ENCODE measurements at regions not wholly inside any gene's neighbourhood (a gene's known extent, or its start where the extent isn't known, plus 50 kb on each side); places are given as distances from the start of the nearest gene placed in this dataset.

DNA sequence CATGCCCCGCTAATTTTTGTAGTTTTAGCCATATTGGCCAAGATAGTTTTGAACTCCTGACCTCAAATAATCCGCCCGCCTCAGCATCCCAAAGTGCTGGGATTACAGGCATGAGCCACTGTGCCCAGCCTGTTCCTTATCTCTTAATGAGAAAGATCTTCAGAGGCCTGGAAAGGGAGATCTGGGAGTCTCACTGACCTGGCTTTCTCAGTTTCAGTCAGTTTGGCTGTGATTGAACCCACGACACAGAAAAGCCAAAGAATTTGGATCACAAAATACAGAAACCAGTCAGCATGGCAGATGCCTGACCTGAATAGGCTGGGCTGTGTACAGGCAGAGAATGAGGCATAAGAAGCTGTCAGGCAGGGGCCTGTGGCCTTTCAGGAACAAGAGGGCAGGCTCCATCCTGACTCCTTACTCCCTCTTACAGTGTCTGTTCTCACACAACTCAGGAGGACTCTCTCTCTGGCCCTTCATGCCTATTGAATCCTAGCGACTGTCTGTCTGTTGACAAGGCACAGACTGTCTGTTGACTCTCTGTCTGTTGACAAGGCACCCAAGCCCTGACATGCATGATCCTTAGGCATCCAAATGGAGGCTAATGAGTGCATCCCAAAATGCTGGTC, 366.5 kb upstream of the CCDC196 start:
- H3K4me3 ChIP-seq (ENCODE audit: low read length): no peak overlapping the region
- H3K36me3 ChIP-seq (ENCODE audit: control insufficient read depth, insufficient read depth, low read length, severe bottlenecking): no peaks in the 10 kb centered on the region
- no peaks in the 10 kb centered on the region for H3K9me3 ChIP-seq (ENCODE audit: control insufficient read depth, low read length)
- no peak overlapping the region for H3K9ac ChIP-seq (ENCODE audit: low read length)
- DNase-seq (ENCODE audit: low read depth): no peak
- peaks cover 8% of the 10 kb centered on the region for H3K4me1 ChIP-seq (ENCODE audit: control insufficient read depth, insufficient read depth, low read length)
- H3K27me3 ChIP-seq (replicated peaks; ENCODE audit: control insufficient read depth, insufficient read depth, low read length): no peaks in the 10 kb centered on the region

DNA sequence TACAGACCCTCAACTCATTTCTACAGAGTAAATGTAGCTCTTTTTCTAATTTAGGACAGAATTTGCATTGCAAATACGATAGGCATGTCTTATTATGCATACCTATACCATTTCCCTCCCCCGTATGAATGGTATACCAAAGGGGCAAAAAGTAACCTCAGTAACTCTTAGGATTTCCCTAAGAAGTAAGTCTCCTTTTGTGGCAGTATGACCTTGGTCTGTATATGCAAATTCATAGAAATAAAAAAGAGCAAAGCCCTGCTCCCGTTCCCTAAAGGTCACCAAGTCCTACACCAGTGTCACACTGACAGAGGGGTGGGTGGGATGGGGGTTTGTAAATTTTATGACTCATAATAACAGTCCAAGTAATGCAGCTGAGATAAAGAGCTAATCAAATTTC, 365.8 kb upstream of the CCDC196 start:
- Histone ChIP-seq H3K4me1 (ENCODE audit: control insufficient read depth, insufficient read depth, low read length) (peaks cover 11% of the 10 kb centered on the region), H3K4me3 (ENCODE audit: low read length) (no peak overlapping the region), H3K36me3 (ENCODE audit: control insufficient read depth, insufficient read depth, low read length, severe bottlenecking) (no peaks in the 10 kb centered on the region), H3K9me3 (ENCODE audit: control insufficient read depth, low read length) (no peaks in the 10 kb centered on the region), H3K9ac (ENCODE audit: low read length) (no peak overlapping the region), H3K27me3 (replicated peaks; ENCODE audit: control insufficient read depth, insufficient read depth, low read length) (no peaks in the 10 kb centered on the region)
- no peak for DNase-seq (ENCODE audit: low read depth)

DNA sequence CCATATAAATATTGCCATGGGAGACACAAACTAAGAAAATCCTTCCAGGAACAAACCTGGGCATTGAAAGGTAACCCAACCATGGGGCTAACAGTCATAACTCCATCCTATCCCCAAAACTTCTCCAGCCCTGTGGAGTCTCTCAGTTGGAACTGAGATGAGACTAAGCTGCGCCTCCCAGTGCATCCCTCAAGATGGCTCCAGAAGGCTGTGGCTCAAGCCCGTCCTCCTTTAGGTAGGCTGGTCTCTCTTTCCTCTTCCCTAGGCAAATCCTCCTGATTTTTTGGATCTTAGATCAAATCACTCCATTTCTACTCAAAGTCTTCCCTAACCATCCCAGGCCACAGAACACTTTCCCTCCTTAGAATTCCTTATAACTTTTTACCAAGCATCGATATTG, 364.3 kb upstream of the CCDC196 start:
- peaks cover 9% of the 10 kb centered on the region for H3K4me1 ChIP-seq (ENCODE audit: control insufficient read depth, insufficient read depth, low read length)
- no peak overlapping the region for H3K4me3 ChIP-seq (ENCODE audit: low read length)
- H3K9me3 ChIP-seq (ENCODE audit: control insufficient read depth, low read length): no peaks in the 10 kb centered on the region
- DNase-seq (ENCODE audit: low read depth): no peak
- no peaks in the 10 kb centered on the region for H3K27me3 ChIP-seq (replicated peaks; ENCODE audit: control insufficient read depth, insufficient read depth, low read length)
- no peaks in the 10 kb centered on the region for H3K36me3 ChIP-seq (ENCODE audit: control insufficient read depth, insufficient read depth, low read length, severe bottlenecking)
- H3K9ac ChIP-seq (ENCODE audit: low read length): no peak overlapping the region

DNA sequence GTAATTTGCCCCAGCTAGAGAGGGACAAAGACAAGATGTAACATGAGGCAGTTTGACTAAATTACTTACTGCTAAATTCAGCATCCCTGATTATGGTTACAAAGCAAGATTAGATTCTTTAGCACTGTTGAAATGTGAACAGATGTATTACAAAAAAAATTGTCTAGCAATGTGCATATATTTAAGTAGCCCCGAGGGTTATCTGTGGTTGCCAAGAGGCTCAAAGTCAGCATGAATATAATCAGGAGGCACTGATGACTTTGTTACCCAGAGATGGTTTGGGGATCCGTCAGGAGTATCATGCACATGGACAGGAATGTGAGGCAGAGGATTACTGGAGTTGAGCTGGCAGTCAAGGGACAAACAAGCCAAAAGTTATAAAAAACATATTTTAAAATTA, 356.9 kb upstream of the CCDC196 start:
- no peak for DNase-seq (ENCODE audit: low read depth)
- H3K27me3 ChIP-seq (replicated peaks; ENCODE audit: control insufficient read depth, insufficient read depth, low read length): no peaks in the 10 kb centered on the region
- no peak overlapping the region for H3K4me3 ChIP-seq (ENCODE audit: low read length)
- peaks cover 6% of the 10 kb centered on the region for H3K4me1 ChIP-seq (ENCODE audit: control insufficient read depth, insufficient read depth, low read length)
- no peaks in the 10 kb centered on the region for H3K9me3 ChIP-seq (ENCODE audit: control insufficient read depth, low read length)
- H3K9ac ChIP-seq (ENCODE audit: low read length): no peak overlapping the region
- H3K36me3 ChIP-seq (ENCODE audit: control insufficient read depth, insufficient read depth, low read length, severe bottlenecking): no peaks in the 10 kb centered on the region

DNA sequence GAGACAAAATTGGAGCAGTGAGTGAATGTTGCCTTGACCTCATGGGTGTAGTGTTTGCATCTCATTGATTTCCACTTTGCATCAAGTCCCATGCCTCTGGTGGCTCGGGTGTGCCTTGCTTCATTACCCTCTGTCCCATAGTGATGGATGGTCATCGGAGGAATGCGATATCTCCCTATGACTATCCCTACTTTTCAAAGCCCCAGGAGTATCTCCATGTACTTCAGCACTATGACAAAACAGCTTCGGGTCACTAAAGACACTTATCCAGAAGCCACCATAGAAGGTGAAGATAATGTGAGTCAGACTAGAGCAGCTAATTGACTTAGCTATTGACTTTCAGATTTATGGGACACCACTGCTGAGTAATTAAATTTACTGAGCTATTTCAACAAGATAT, 355.1 kb upstream of the CCDC196 start:
- Histone ChIP-seq H3K9ac (ENCODE audit: low read length) (no peak overlapping the region), H3K4me3 (ENCODE audit: low read length) (no peak overlapping the region), H3K27me3 (replicated peaks; ENCODE audit: control insufficient read depth, insufficient read depth, low read length) (no peaks in the 10 kb centered on the region), H3K9me3 (ENCODE audit: control insufficient read depth, low read length) (no peaks in the 10 kb centered on the region), H3K36me3 (ENCODE audit: control insufficient read depth, insufficient read depth, low read length, severe bottlenecking) (no peaks in the 10 kb centered on the region), H3K4me1 (ENCODE audit: control insufficient read depth, insufficient read depth, low read length) (no peaks in the 10 kb centered on the region)
- no peak for DNase-seq (ENCODE audit: low read depth)

DNA sequence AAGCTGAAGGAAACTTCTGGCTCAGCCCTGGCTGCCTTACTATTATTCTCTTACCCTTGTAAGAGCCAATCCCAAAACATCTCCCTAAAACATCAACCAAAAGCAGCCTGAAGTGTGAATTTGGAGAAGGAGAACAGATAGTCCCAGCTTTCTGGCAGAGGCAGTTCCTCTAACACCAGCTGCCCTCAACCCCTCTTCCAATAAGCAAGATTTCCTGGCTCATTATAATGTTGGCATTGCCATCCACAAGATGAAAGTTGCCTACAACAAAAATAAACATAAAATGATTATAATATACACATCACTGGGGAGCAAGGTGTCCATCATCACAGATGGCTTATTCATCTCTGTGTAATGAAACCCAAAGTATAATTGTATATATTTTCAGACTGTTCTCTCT, 352.5 kb upstream of the CCDC196 start:
- Histone ChIP-seq H3K27me3 (replicated peaks; ENCODE audit: control insufficient read depth, insufficient read depth, low read length) (no peaks in the 10 kb centered on the region), H3K9ac (ENCODE audit: low read length) (no peak overlapping the region), H3K4me3 (ENCODE audit: low read length) (no peak overlapping the region), H3K9me3 (ENCODE audit: control insufficient read depth, low read length) (no peaks in the 10 kb centered on the region), H3K36me3 (ENCODE audit: control insufficient read depth, insufficient read depth, low read length, severe bottlenecking) (no peaks in the 10 kb centered on the region), H3K4me1 (ENCODE audit: control insufficient read depth, insufficient read depth, low read length) (no peaks in the 10 kb centered on the region)
- DNase-seq (ENCODE audit: low read depth): no peak

DNA sequence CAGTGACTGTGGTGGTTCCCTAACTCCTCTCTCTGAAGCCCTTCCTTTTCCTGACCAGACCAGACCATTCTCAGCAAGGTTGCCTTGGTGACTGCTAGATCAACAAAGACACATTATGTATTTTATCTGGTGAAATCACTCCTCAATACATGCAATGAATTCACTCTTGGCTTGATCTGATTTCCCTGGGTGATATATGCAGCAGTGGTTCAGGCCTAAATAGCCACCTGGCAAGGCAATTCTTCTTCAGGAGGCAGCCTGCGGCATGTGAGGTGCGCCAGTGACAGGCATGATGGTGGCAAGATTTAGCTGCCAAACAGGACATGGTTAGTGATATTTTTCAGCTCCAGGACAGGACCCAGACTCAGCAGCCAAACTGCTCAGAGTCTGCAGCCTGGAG, 350.3 kb upstream of the CCDC196 start:
- Histone ChIP-seq H3K9me3 (ENCODE audit: control insufficient read depth, low read length) (no peaks in the 10 kb centered on the region), H3K4me3 (ENCODE audit: low read length) (no peak overlapping the region), H3K4me1 (ENCODE audit: control insufficient read depth, insufficient read depth, low read length) (peaks cover 8% of the 10 kb centered on the region), H3K9ac (ENCODE audit: low read length) (no peak overlapping the region), H3K27me3 (replicated peaks; ENCODE audit: control insufficient read depth, insufficient read depth, low read length) (no peaks in the 10 kb centered on the region), H3K36me3 (ENCODE audit: control insufficient read depth, insufficient read depth, low read length, severe bottlenecking) (no peaks in the 10 kb centered on the region)
- no peak for DNase-seq (ENCODE audit: low read depth)

DNA sequence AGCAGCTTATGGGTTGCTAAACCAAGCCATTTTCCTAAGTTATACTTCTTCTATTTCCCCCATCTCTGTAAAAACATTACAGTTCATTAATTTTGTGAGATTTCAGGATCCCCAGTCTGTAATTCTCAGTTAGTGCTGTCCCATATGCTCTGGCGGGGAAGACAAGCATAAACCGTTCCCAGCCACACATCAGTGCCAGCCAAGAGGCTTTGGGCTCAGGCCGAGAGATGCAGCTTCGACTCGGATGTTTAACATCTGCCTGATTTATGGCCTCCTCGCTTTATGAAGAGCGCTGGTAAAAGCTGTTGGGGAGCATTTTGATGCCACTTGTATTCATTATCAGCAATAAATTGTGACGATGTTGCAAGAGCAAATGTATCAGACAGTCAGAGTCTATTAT, 349.1 kb upstream of the CCDC196 start:
- Histone ChIP-seq H3K36me3 (ENCODE audit: control insufficient read depth, insufficient read depth, low read length, severe bottlenecking) (no peaks in the 10 kb centered on the region), H3K9ac (ENCODE audit: low read length) (no peak overlapping the region), H3K27me3 (replicated peaks; ENCODE audit: control insufficient read depth, insufficient read depth, low read length) (peaks cover 5% of the 10 kb centered on the region), H3K4me1 (ENCODE audit: control insufficient read depth, insufficient read depth, low read length) (peaks cover 8% of the 10 kb centered on the region), H3K4me3 (ENCODE audit: low read length) (no peak overlapping the region), H3K9me3 (ENCODE audit: control insufficient read depth, low read length) (no peaks in the 10 kb centered on the region)
- no peak for DNase-seq (ENCODE audit: low read depth)

DNA sequence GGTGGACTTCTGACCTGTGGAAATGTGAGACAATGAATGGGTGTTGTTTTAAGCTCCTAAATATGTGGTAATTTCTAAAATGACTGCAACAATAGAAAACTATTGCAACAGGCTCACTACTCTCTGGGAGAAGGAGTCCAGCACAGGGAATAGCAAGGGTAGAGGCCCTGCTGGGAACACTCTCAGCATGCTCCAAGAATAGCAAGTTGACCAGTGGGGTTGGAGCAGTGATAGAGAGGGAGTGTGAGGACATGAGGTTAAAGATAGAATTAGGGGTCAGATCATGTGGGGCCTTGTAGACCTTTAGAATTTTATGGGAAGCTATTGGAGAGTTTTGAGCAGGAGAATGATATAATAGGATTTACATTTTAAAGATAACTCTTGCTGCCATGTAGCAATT, 346.7 kb upstream of the CCDC196 start:
- no peak for DNase-seq (ENCODE audit: low read depth)
- Histone ChIP-seq H3K36me3 (ENCODE audit: control insufficient read depth, insufficient read depth, low read length, severe bottlenecking) (no peaks in the 10 kb centered on the region), H3K9me3 (ENCODE audit: control insufficient read depth, low read length) (peaks cover 3% of the 10 kb centered on the region)

DNA sequence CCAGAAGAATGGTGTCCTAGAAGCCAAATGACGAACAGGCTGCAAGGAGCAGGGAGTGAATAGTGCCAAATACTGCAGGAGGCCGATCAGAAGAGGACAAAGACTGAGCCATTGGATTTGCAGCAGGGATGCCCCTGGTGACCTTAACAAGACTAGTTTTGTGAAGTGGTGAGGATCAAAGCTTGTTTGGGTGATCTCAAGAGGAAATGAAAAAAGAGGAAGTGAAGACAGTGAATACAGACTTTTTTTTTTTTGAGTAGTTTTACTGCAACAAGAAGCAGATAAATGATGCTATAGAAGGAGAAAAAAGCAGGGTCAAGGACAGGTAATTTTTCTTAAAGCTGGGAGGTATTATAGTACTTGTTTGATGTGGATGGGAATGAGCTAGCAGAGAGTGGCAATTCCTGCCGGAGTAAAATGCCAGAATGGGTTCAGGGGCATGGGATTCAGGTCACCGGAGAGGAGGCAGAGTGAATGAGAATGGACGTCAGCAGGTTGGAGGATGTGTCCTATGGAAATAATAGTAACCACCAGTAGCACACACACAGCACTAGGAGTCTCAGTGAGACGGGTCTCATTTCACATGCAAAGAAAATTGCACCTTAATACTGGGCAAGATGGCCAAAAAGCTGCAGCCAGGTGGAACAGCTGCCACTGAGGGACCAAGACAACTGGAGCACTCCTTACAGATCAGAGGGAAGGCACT, 345.8 kb upstream of the CCDC196 start:
- Histone ChIP-seq H3K27me3 (replicated peaks; ENCODE audit: control insufficient read depth, insufficient read depth, low read length) (peaks cover 7% of the 10 kb centered on the region), H3K9me3 (ENCODE audit: control insufficient read depth, low read length) (peaks cover 3% of the 10 kb centered on the region), H3K4me3 (ENCODE audit: low read length) (no peak overlapping the region), H3K4me1 (ENCODE audit: control insufficient read depth, insufficient read depth, low read length) (peaks cover 8% of the 10 kb centered on the region), H3K36me3 (ENCODE audit: control insufficient read depth, insufficient read depth, low read length, severe bottlenecking) (no peaks in the 10 kb centered on the region), H3K9ac (ENCODE audit: low read length) (no peak overlapping the region)
- no peak for DNase-seq (ENCODE audit: low read depth)

More for the DNA sequence above, 346.7 kb upstream of the CCDC196 start:
- Histone ChIP-seq H3K4me3 (ENCODE audit: low read length) (no peak overlapping the region), H3K4me1 (ENCODE audit: control insufficient read depth, insufficient read depth, low read length) (peaks cover 8% of the 10 kb centered on the region), H3K27me3 (replicated peaks; ENCODE audit: control insufficient read depth, insufficient read depth, low read length) (peaks cover 7% of the 10 kb centered on the region), H3K9ac (ENCODE audit: low read length) (no peak overlapping the region)

DNA sequence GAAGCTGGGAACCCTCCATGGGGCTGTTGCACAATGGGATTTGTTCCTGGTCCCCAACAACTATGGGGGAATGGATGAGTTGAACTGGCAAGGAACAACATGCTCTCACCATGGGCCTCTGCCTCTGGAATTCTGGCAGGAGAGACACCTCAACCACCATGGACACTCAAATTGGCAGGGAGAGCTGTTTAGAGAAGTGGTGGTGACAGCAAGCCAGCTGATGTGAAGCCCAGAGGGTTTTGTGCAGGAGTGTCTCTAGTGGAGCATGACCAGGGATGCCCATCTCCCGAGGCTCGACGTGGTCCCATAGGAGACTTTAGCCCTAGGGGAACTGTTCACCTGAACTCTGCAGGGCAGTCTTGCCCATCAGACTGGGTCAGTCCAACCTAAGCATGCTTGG, 345.2 kb upstream of the CCDC196 start:
- no peak overlapping the region for H3K9ac ChIP-seq (ENCODE audit: low read length)
- H3K4me3 ChIP-seq (ENCODE audit: low read length): no peak overlapping the region
- peaks cover 6% of the 10 kb centered on the region for H3K9me3 ChIP-seq (ENCODE audit: control insufficient read depth, low read length)
- DNase-seq (ENCODE audit: low read depth): no peak
- H3K4me1 ChIP-seq (ENCODE audit: control insufficient read depth, insufficient read depth, low read length): peaks cover 8% of the 10 kb centered on the region
- H3K36me3 ChIP-seq (ENCODE audit: control insufficient read depth, insufficient read depth, low read length, severe bottlenecking): no peaks in the 10 kb centered on the region
- H3K27me3 ChIP-seq (replicated peaks; ENCODE audit: control insufficient read depth, insufficient read depth, low read length): peaks cover 7% of the 10 kb centered on the region

DNA sequence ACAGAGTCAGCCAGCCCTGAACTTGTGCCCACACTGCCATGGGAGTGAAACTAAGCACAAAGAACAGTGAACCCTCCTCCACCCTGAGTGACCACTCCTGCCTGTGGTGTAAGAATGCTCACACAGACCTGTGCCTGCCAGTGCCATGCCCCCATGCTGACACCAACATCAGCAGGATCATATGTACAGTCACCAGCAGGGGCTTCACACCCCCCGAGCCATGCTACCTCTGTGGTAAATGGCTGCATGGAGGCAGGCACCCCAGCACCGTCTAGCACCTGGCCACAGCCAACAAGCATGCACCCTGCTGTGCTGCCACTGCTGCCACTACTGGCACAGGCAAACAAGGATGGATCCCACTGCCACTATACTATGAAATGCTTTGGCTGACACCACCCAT, 344.4 kb upstream of the CCDC196 start:
- DNase-seq (ENCODE audit: low read depth): no peak
- Histone ChIP-seq H3K36me3 (ENCODE audit: control insufficient read depth, insufficient read depth, low read length, severe bottlenecking) (no peaks in the 10 kb centered on the region), H3K27me3 (replicated peaks; ENCODE audit: control insufficient read depth, insufficient read depth, low read length) (peaks cover 7% of the 10 kb centered on the region), H3K9ac (ENCODE audit: low read length) (no peak overlapping the region), H3K4me3 (ENCODE audit: low read length) (no peak overlapping the region), H3K4me1 (ENCODE audit: control insufficient read depth, insufficient read depth, low read length) (peaks cover 8% of the 10 kb centered on the region), H3K9me3 (ENCODE audit: control insufficient read depth, low read length) (peaks cover 6% of the 10 kb centered on the region)

Data from adipocyte (in vitro differentiated cells).